GM21717 (cell line): ENCODE measurements at regions not wholly inside any gene's neighbourhood (a gene's known extent, or its start where the extent isn't known, plus 50 kb on each side); places are given as distances from the start of the nearest gene placed in this dataset.
"Not testable (repeated sequence)": the region's sequence is repeated elsewhere in the genome, so short reads cannot be mapped to it uniquely, and the experiment has no call there.

ENCODE experiments used
- ATAC-seq: cut with Tn5 transposase; IDR thresholded peaks from one replicate; pipeline ENCODE4 v1.9.1; 2021; ENCODE audit warnings: mild to moderate bottlenecking, moderate library complexity; ENCODE audit not compliant: unreplicated experiment

GRCh38 chr6:44001318-44002066 is 125.8 kb downstream of the MRPL14 start:
- no peak for ATAC-seq

- ATAC-seq, result peak; percentile 44
Measured at GRCh38 chr6:44000164-44000842, 126.9 kb downstream of the MRPL14 start.

GRCh38 chr6:43999628-44000027 is 127.6 kb downstream of the MRPL14 start:
- no peak for ATAC-seq

- ATAC-seq, result not testable (repeated sequence)
Measured at GRCh38 chr6:43998592-43999243, 128.5 kb downstream of the MRPL14 start.

- ATAC-seq, result not testable (repeated sequence)
Measured at GRCh38 chr6:43997990-43998585, 129.2 kb downstream of the MRPL14 start.

- no peak for ATAC-seq
Measured at GRCh38 chr6:43997345-43997677, 129.9 kb downstream of the MRPL14 start.

- no peak for ATAC-seq
Measured at GRCh38 chr6:43996618-43997344, 130.5 kb downstream of the MRPL14 start.

- no peak for ATAC-seq
Measured at GRCh38 chr6:43995137-43995536, 132.1 kb downstream of the MRPL14 start.

GRCh38 chr6:43993881-43994523 is 133.2 kb downstream of the MRPL14 start:
- no peak for ATAC-seq

GRCh38 chr6:43992783-43993644 is 134.2 kb downstream of the MRPL14 start:
- no peak for ATAC-seq

GRCh38 chr6:43992126-43992663 is 135.1 kb downstream of the MRPL14 start:
- no peak for ATAC-seq

GRCh38 chr6:43990627-43991619 is 136.3 kb downstream of the MRPL14 start:
- ATAC-seq, result no peak

GRCh38 chr6:43990275-43990626 is 137.0 kb downstream of the MRPL14 start:
- ATAC-seq, result no peak

GRCh38 chr6:43989581-43990146 is 137.6 kb downstream of the MRPL14 start:
- ATAC-seq, result no peak

GRCh38 chr6:43988801-43989200 is 138.5 kb downstream of the MRPL14 start:
- ATAC-seq, result no peak

- no peak for ATAC-seq
Measured at GRCh38 chr6:43987838-43988439, 139.3 kb downstream of the MRPL14 start.

GRCh38 chr6:43986177-43986825 is 141.0 kb downstream of the MRPL14 start:
- ATAC-seq, result no peak
